ENCODE measurements at regions not wholly inside any gene's neighbourhood (a gene's known extent, or its start where the extent isn't known, plus 50 kb on each side); places are given as distances from the start of the nearest gene placed in this dataset.

DNA sequence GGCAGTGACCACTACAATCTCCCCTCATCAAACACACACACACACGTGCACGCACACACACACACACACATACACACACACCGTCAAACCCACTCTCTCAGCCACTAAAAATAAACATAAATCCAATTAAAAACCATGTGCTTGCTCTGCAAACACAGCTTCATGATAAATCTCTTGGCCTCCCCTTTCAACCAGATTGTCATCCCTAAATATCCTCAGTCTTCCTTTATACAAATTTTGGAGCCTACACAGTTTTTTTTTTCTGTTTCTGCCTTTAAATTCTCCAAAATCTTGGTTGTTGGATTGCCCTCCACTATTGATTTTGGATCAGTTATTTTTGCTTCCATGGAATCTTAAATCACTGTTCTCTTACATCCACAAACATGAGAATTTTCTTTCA lies 245.6 kb downstream of the SATB1 start (continued):
- no peak for TF ChIP-seq SAP30 (IDR thresholded peaks at IDR 0.05; ENCODE audit: insufficient read depth, insufficient replicate concordance, low read length)
- no peak for TF ChIP-seq TAF1 (IDR thresholded peaks at IDR 0.05; ENCODE audit: low read depth, low read length)
- no peak for TF ChIP-seq POLR2A (IDR thresholded peaks at IDR 0.05; ENCODE audit: control extremely low read depth in 1 of 2, low read depth in 2 of 2, low read length in 2 of 2)
- no peak for TF ChIP-seq MAFK (IDR thresholded peaks at IDR 0.05; ENCODE audit: low read depth, low read length)
- TF ChIP-seq TAF7 (optimal IDR thresholded peaks at IDR 0.05; ENCODE audit: borderline replicate concordance, low read depth, low read length): no peak
- TF ChIP-seq RXRA (IDR thresholded peaks at IDR 0.05; ENCODE audit: insufficient read depth, low read depth, low read length): no peak
- TF ChIP-seq FOSL1 (IDR thresholded peaks at IDR 0.05; ENCODE audit: insufficient read depth, low read depth, low read length): no peak

Data from H1 (cell line).